H1 (cell line): ENCODE measurements at regions not wholly inside any gene's neighbourhood (a gene's known extent, or its start where the extent isn't known, plus 50 kb on each side); places are given as distances from the start of the nearest gene placed in this dataset.

ENCODE experiments used
- CHD7 ChIP-seq: fragments of 300-600 bp; sonication (generic); IDR thresholded peaks from 2 replicates; pipeline ENCODE4 v1.7.1; 2012; ENCODE audit warnings: low read length, moderate library complexity, mild to moderate bottlenecking, inconsistent platforms; ENCODE audit not compliant: insufficient replicate concordance
- TF ChIP-seq, protein P1 (sequence below): IDR thresholded peaks from 2 replicates; pipeline ENCODE4 v1.6.1; 2012; ENCODE audit warnings: inconsistent platforms

- no peak for TF ChIP-seq CHD7
- TF ChIP-seq, protein P1, sequence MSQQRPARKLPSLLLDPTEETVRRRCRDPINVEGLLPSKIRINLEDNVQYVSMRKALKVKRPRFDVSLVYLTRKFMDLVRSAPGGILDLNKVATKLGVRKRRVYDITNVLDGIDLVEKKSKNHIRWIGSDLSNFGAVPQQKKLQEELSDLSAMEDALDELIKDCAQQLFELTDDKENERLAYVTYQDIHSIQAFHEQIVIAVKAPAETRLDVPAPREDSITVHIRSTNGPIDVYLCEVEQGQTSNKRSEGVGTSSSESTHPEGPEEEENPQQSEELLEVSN = no peak
Measured at GRCh38 chr15:35150361-35150760, 65.3 kb upstream of the NANOGP8 start (continued).
